ENCODE measurements at regions not wholly inside any gene's neighbourhood (a gene's known extent, or its start where the extent isn't known, plus 50 kb on each side); places are given as distances from the start of the nearest gene placed in this dataset.
"Not testable (repeated sequence)": the region's sequence is repeated elsewhere in the genome, so short reads cannot be mapped to it uniquely, and the experiment has no call there.

- not testable (repeated sequence) for DNase-seq, ATAC-seq
These were observed 336.8 kb downstream of the CWH43 start for GRCh38 chr4:49322610-49323572.

GRCh38 chr4:49323573-49323940 lies 337.5 kb downstream of the CWH43 start:
- not testable (repeated sequence) for DNase-seq, ATAC-seq

Measured in stimulated activated naive CD8-positive, alpha-beta T cell treated with anti-CD3 and anti-CD28 coated beads, Interleukin-15, Interleukin-2, amounts not matched to agents 100 U/mL and 50 U/mL, for 24 hours (primary cell).